Natural killer cell (primary cell): ENCODE measurements at regions not wholly inside any gene's neighbourhood (a gene's known extent, or its start where the extent isn't known, plus 50 kb on each side); places are given as distances from the start of the nearest gene placed in this dataset.
"Not testable (repeated sequence)": the region's sequence is repeated elsewhere in the genome, so short reads cannot be mapped to it uniquely, and the experiment has no call there.

Experiments used
- ATAC-seq, 3 donors: fragments of 150-1000 bp in 2 of 3; fragments of 200-7000 bp in 1 of 3; cut with Tn5 transposase; 1 replicate in 1 of 3; 2 replicates in 2 of 3; pipeline ENCODE4 v1.10.0; 2021; ENCODE audit warnings: mild to moderate bottlenecking in 2 of 3, moderate library complexity in 2 of 3
- DNase-seq, 2 donors: peaks; one replicate each; pipeline versions ENCODE4 v3.0.0 to v3.0.0-alpha.2; 2013 to 2021; ENCODE audit warnings: mixed read lengths in 1 of 2
- H3K27ac ChIP-seq: one replicate; pipeline ENCODE4 v1.5.1; 2013; ENCODE audit warnings: mild to moderate bottlenecking, low read length
- H3K27me3 ChIP-seq: one replicate; pipeline ENCODE4 v1.6.1; 2013; ENCODE audit warnings: low read length; ENCODE audit not compliant: control insufficient read depth, insufficient read depth
- H3K36me3 ChIP-seq: one replicate; pipeline ENCODE4 v1.6.1; 2013; ENCODE audit warnings: low read length; ENCODE audit not compliant: control insufficient read depth, insufficient read depth
- H3K4me1 ChIP-seq: one replicate; pipeline ENCODE4 v1.6.1; 2013; ENCODE audit warnings: low read length; ENCODE audit not compliant: control insufficient read depth, insufficient read depth
- H3K4me3 ChIP-seq: one replicate; pipeline ENCODE4 v1.5.1; 2013; ENCODE audit warnings: low read length
- H3K9me3 ChIP-seq: one replicate; pipeline ENCODE4 v1.6.1; 2013; ENCODE audit warnings: low read length; ENCODE audit not compliant: control insufficient read depth, insufficient read depth
- H3K27ac Mint-ChIP-seq, 2 donors: one replicate each; pipeline ENCODE4 v1.8.0; 2022; ENCODE audit warnings: mild to moderate bottlenecking in 2 of 2, mixed read lengths in 2 of 2, moderate library complexity in 1 of 2
- H3K27me3 Mint-ChIP-seq, 2 donors: one replicate each; pipeline ENCODE4 v1.8.0; 2022; ENCODE audit warnings: low read depth in 2 of 2, mixed read lengths in 2 of 2
- H3K36me3 Mint-ChIP-seq: one replicate; pipeline ENCODE4 v1.8.0; 2022; ENCODE audit warnings: mixed read lengths
- H3K4me1 Mint-ChIP-seq, 2 donors: one replicate each; pipeline ENCODE4 v1.8.0; 2022; ENCODE audit warnings: mixed read lengths in 2 of 2
- H3K4me3 Mint-ChIP-seq: one replicate; pipeline ENCODE4 v1.8.0; 2022; ENCODE audit warnings: mild to moderate bottlenecking, moderate library complexity, mixed read lengths
- H3K9me3 Mint-ChIP-seq, 2 donors: one replicate each; pipeline ENCODE4 v1.8.0; 2022; ENCODE audit warnings: mixed read lengths in 2 of 2
- CTCF ChIP-seq: fragments of 200-600 bp; IDR thresholded peaks from one replicate; pipeline ENCODE4 v1.8.0; 2022; ENCODE audit warnings: antibody characterized with exemption
- WGBS: methylation state at CpG from one replicate; pipeline ENCODE4 v1.1.7; 2013; ENCODE audit warnings: missing lambda C conversion rate; ENCODE audit not compliant: insufficient coverage; 5-methylcytosine and 5-hydroxymethylcytosine counted together
- intact Hi-C: fragments of 100-400 bp; cut with micrococcal nuclease; formaldehyde crosslinking; loops from one replicate; pipeline ENCODE4 v1.14.2; 2022

GRCh38 chr19:5282901-5283300 lies 57.7 kb downstream of the PTPRS start:
- Mint-ChIP-seq H3K9me3 (no peaks in the 10 kb centered on the region), H3K4me1 (peaks cover 0 to 8% of the 10 kb centered on the region in 2 donors), H3K27me3 (peaks cover 0 to 6% of the 10 kb centered on the region in 2 donors), H3K27ac (no peak overlapping the region), H3K4me3 (no peak overlapping the region), H3K36me3 (no peaks in the 10 kb centered on the region)
- H3K27me3 ChIP-seq = no peaks in the 10 kb centered on the region
- ATAC-seq = no peak
- no peaks in the 10 kb centered on the region for H3K36me3 ChIP-seq
- H3K4me1 ChIP-seq = peaks cover 8% of the 10 kb centered on the region
- no peak for DNase-seq
- intact Hi-C loops = no loop called here
- no peak for TF ChIP-seq CTCF
- H3K9me3 ChIP-seq = peaks cover 3% of the 10 kb centered on the region
- H3K4me3 ChIP-seq = no peak overlapping the region
- no peak overlapping the region for H3K27ac ChIP-seq
- WGBS = 91% methylated on average over 9 of the region's 9 CpGs

GRCh38 chr19:5281588-5281987 lies 59.0 kb downstream of the PTPRS start:
- no peak for TF ChIP-seq CTCF
- H3K4me3 ChIP-seq = no peak overlapping the region
- DNase-seq (no peak), ATAC-seq (no peak)
- no peaks in the 10 kb centered on the region for H3K4me1 ChIP-seq
- peaks cover under 1% of the 10 kb centered on the region for H3K9me3 ChIP-seq
- Mint-ChIP-seq H3K36me3 (no peaks in the 10 kb centered on the region), H3K27ac (no peak overlapping the region), H3K9me3 (no peaks in the 10 kb centered on the region), H3K4me3 (no peak overlapping the region), H3K27me3 (peaks cover 0 to 4% of the 10 kb centered on the region in 2 donors), H3K4me1 (no peaks in the 10 kb centered on the region)
- no peaks in the 10 kb centered on the region for H3K27me3 ChIP-seq
- intact Hi-C loops = no loop called here
- 85% methylated on average over 8 of the region's 8 CpGs for WGBS
- no peaks in the 10 kb centered on the region for H3K36me3 ChIP-seq
- H3K27ac ChIP-seq = no peak overlapping the region

- ATAC-seq, H3K9me3 Mint-ChIP-seq, H3K27ac Mint-ChIP-seq, intact Hi-C loops, H3K9me3 ChIP-seq, H3K4me3 Mint-ChIP-seq, H3K4me1 ChIP-seq, H3K27me3 Mint-ChIP-seq, H3K36me3 Mint-ChIP-seq, H3K36me3 ChIP-seq, DNase-seq, H3K27ac ChIP-seq, H3K27me3 ChIP-seq, H3K4me3 ChIP-seq, H3K4me1 Mint-ChIP-seq: not testable (repeated sequence)
- WGBS = 91% methylated on average over 4 of the region's 4 CpGs
Observed at GRCh38 chr19:5275668-5276067, 64.9 kb downstream of the PTPRS start.

- H3K4me3 ChIP-seq = no peak overlapping the region
- no peaks in the 10 kb centered on the region for H3K27me3 ChIP-seq
- H3K27ac ChIP-seq = no peak overlapping the region
- 94% methylated on average over 7 of the region's 7 CpGs for WGBS
- Mint-ChIP-seq H3K4me1 (no peaks in the 10 kb centered on the region), H3K36me3 (no peaks in the 10 kb centered on the region), H3K27ac (no peak overlapping the region), H3K4me3 (no peak overlapping the region), H3K27me3 (no peaks in the 10 kb centered on the region), H3K9me3 (no peaks in the 10 kb centered on the region)
- H3K9me3 ChIP-seq = no peaks in the 10 kb centered on the region
- no peak for TF ChIP-seq CTCF
- H3K36me3 ChIP-seq = no peaks in the 10 kb centered on the region
- DNase-seq (no peak), ATAC-seq (no peak)
- no peaks in the 10 kb centered on the region for H3K4me1 ChIP-seq
- intact Hi-C loops = no loop called here
Observed at GRCh38 chr19:5273782-5274181, 66.8 kb downstream of the PTPRS start.
